ENCODE measurements at regions not wholly inside any gene's neighbourhood (a gene's known extent, or its start where the extent isn't known, plus 50 kb on each side); places are given as distances from the start of the nearest gene placed in this dataset.
A peak's percentile ranks its signal among the peaks of the same experiment; 100 is the strongest.

GRCh38 chr16:85418978-85419491 is 194.1 kb upstream of the GSE1 start:
- ChIA-PET POLR2A (ENCODE audit: unreplicated experiment) (interaction anchor here (0.5 kb wide), 1 partner anchor 28 kb away, joined by 9 read pairs; no protein-coding TSS in a partner anchor), CTCF (interaction anchor here (1.5 to 1.6 kb wide), 2 partner anchors 47 to 197 kb away, joined by 3 to 4 read pairs; no protein-coding TSS in a partner anchor)
- Histone ChIP-seq H4K5ac (ENCODE audit: low read depth, low read length) (no peak overlapping the region), H4K8ac (ENCODE audit: low read depth in 2 of 2, low read length in 2 of 2) (no peak overlapping the region), H3K18ac (ENCODE audit: low read depth, low read length) (no peak overlapping the region), H2AFZ (replicated peaks; ENCODE audit: low read length, poor library complexity) (no peak overlapping the region), H4K20me1 (ENCODE audit: insufficient read depth, low read length) (peaks cover 41% of the 10 kb centered on the region), H3K23ac (ENCODE audit: low read depth, low read length) (no peak overlapping the region), H2AK5ac (ENCODE audit: low read depth, low read length) (0 out of 2 replicates have a peak overlapping the region, but pooled peaks have one; percentile 15), H2BK20ac (ENCODE audit: low read depth, low read length) (no peak overlapping the region), H3K14ac (replicated peaks; ENCODE audit: low read depth, low read length) (no peak overlapping the region), H2BK120ac (ENCODE audit: low read depth, low read length) (no peak overlapping the region), H3K27ac (ENCODE audit: insufficient read depth, low read length) (no peak overlapping the region), H2AK9ac (replicated peaks; ENCODE audit: low read depth, low read length, poor library complexity) (no peak overlapping the region), H3K36me3 (ENCODE audit: control insufficient read depth, insufficient read depth, low read length) (no peaks in the 10 kb centered on the region), H3K4me3 (ENCODE audit: insufficient read depth, low read depth, low read length) (no peak overlapping the region), H3K9me3 (ENCODE audit: control insufficient read depth, insufficient read depth, low read length) (no peaks in the 10 kb centered on the region), H3K9ac (ENCODE audit: low read depth, low read length) (no peak overlapping the region), H4K91ac (ENCODE audit: insufficient read depth, low read depth, low read length) (no peak overlapping the region), H2BK15ac (ENCODE audit: low read depth, low read length) (no peak overlapping the region), H3K4me2 (ENCODE audit: low read depth, low read length) (no peak overlapping the region), H3K79me1 (ENCODE audit: low read depth in 1 of 2, low read length in 2 of 2) (peaks cover 0 to 22% of the 10 kb centered on the region in 2 experiments; a peak in 2 of 4 replicates), H2BK5ac (ENCODE audit: low read depth, low read length, poor library complexity, severe bottlenecking) (no peak overlapping the region), H3K56ac (ENCODE audit: extremely low read depth, insufficient read depth, low read length) (no peak overlapping the region), H3K4me1 (ENCODE audit: control insufficient read depth, insufficient read depth, low read length) (no peaks in the 10 kb centered on the region; the same call in 1 of the 2 replicates), H3K9me1 (ENCODE audit: insufficient read depth, low read length) (no peaks in the 10 kb centered on the region), H3K27me3 (ENCODE audit: control insufficient read depth, insufficient read depth, low read length) (no peaks in the 10 kb centered on the region), H3K4ac (ENCODE audit: low read depth, low read length) (no peak overlapping the region)
- no TSS peak for BruUV-seq (replicated peaks)
- intact Hi-C loops (cut with micrococcal nuclease) (no loop called here), in situ Hi-C loops (cut with MboI; ENCODE audit: low sequenced_read_pairs) (no loop called here), dilution Hi-C loops (cut with HindIII; ENCODE audit: low sequenced_read_pairs, unreplicated experiment) (no loop called here)
- no peak for TF ChIP-seq POLR2A (IDR thresholded peaks at IDR 0.05; ENCODE audit: low read depth, low read length)
- no peak for TF ChIP-seq MAZ (IDR thresholded peaks at IDR 0.05; ENCODE audit: borderline replicate concordance, low read depth, low read length)
- 93% methylated on average over 10 of the region's 17 CpGs; no CpG with 5 or more reads in 1 of the 2 experiments for WGBS, 2 experiments (ENCODE audit: extremely low coverage in 2 of 2, insufficient read length in 1 of 2)
- no peak for DNase-seq
- no peak for ATAC-seq (ENCODE audit: low read depth)

Measured in IMR-90 (cell line).